NCI-H2171 treated with DMSO at 0.1 percent for 48 hours (cell line): ENCODE measurements at regions not wholly inside any gene's neighbourhood (a gene's known extent, or its start where the extent isn't known, plus 50 kb on each side); places are given as distances from the start of the nearest gene placed in this dataset.

Experiments used
- DNase-seq: peaks from one replicate; lab custom pipeline; 2025; lab: John Stamatoyannopoulos, UW

DNA sequence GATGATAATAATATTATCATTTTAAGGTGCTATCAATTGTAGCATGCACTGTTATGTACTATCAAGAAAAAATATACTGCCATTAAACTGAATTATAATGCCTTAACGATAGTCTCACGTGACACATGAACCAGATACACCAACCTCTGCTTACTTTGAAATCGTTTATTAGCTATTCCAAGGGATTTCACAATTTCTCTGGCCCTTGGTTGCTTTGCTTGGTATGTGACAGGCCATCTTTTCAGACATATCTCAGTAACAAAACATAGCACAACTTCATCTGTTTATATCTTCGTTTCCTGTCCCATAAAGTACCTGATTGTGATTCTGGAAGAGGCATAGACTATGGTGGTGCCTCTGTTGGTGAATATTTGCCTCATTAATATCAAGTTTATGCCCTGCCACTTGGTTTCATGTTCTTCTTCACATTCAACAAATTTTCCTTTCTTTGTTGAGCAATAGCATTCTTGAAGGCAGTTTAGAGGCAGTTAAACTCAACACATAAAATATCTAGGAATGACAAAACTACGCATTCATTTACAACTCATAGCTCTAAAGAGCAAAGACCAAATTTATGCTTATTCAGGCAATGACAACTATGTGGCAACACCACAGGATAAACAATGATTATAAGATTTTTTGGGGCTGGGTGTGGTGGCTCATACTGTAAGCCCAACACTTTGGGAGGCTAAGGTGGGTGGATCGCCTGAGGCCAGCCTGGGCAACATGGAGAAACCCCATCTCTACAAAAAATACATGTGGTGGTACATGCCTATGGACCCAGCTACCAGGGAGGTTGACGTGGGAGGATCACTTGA lies 84.3 kb downstream of the MCFD2 start:
- DNase-seq: no peak

DNA sequence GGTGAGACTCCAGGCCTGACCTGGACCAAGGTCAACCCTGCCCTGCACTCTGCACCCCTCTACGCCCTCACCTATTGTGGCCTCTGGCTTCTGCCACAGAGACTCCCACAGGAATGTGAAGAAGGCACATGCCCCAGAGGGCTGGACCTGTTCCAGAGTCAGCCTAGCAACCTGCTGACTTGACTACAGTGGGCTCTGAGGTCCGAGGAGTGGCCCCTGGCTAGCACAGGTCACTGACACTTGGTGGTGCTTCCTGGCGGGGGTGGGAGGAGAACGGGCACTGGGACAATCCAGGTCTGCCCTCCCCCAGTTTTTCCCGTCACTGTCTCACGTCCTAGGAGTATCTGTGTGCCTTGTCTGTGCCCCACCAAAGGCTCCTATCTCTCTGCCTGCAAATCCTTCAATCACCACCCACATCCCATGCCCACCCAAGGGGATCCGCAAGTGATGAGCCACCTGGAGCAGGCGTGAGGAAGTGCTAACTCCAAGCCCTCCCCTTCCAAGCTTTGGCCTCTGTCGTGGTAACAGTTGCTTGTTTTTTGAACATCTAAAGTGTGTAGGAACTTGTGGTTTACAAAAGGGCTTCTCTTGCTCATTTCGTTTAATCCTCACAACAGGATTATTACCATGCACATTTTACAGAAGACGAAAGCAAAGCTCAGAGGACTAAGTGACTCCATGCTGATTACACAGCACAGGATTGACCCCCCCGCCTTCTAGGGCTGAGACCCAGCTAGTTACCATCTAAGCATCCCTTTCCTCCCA lies 86.2 kb downstream of the MCFD2 start:
- DNase-seq: no peak

DNA sequence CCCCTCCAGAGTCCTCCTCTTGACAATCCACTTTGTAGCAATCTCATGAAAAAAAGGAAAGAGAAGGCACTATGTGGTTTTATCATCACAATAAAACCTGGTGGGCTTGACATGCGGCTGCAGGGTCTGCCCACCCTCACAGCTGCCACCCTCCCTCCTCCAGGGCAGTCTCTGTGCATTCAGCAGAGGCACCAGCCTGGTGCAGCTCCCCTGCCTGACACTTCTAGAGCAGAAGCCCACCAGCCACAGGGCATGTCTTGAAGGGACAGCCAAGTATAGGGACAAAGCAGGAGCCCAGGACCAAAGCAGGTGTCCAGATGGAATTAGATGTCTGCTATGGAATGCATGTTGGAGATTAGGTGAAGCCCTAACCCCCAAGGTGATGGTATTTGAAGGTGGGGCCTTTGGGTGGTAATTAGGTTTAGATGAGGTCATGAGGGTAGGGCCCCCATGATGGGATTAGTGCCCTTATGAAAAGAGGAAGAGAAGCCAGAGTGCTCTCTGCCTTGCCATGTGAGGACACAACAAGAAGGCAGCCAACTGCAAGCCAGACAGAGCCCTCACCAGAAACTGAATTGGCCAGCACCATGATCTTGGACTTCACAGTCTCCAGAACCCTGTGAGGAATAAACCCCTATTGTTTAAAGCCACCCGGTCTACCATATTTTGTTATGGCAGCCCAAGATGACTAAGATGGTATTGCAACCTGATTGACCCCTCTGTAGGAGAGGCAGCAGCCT lies 86.9 kb downstream of the MCFD2 start:
- no peak for DNase-seq

DNA sequence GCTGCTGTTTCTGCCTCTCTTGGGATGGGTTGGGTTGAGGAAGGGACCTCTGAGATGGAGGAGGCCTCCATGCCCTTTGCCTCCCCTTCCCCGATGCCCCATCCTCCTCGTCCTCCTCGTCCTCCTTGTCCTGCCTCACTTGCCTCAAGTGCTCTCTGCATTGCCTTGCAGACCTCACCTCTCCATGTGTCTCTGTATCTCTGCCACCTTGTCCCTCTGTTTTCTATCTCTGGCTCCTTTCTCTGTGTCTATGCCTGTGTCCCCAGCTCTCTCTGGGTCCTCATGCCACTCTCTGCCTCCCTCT lies 87.5 kb downstream of the MCFD2 start:
- no peak for DNase-seq

DNA sequence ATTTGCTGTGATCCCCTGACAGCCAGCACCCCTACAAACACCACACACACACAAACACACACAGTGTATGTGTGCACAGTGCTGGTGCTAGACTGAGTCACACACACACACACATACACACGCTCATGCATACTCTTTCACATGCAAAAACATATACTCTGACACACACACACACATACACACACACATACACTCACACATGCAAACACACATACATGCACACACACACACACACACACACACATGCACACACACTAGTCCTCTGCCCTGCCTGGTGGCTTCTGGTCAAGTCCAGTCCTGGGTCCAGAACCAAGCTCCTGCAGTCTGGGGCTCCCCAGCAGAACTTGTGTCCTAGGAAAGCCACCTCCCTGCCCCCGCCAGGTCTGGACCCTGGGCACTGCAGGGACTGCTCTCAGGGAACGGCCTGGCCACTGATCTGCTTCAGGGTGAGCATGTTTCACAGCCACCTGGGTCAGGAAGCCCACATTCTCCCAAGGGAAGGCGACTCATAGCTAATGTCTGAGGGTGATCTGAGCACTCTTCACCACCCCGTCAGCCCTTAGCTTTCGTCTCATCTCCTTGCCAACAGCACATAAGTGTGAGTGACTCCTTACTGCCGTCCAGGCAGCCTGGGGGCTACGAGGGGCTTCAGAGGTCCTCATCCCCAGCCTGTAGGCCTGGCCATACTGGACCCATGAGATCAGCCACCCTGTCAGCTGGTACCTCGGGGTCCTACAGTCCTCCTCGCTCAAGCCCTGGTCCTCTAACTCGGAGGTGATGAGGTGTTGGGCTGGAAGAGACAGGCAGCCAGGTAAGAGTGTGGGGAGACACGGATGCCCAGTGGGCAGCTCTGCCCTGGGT lies 88.1 kb downstream of the MCFD2 start:
- no peak for DNase-seq

DNA sequence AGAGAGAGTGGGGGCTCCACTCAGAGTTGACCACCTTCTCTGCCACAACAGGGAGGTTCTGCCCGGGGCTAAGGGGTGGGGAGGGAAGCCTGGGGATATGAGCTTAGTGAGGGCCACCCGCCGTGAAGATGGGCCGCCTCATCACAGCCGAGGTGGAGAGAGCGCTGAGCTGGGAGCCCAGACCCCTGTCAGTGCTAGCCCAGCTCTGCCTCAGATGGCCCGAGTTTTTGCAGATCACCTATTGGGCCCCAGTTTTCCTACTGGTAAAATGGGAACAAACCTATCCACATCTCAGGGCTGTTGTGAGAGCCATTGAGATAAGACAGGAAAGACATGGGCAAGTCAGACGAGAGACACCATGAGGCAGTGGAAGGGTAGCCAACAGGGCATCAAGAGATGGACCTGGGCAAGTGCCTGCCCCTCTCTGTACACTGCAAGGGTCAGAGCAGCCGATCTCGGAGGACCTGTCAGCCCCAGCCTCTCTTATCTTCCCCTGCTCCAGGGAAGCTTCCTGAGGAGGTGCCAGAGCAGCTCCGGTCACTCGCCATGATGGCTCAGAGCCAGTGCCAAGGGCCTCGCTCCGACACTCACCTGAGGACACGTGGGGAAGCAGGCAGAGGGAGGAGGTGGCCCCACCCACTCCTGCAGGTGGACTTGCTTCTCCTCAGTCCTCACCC lies 88.9 kb downstream of the MCFD2 start:
- no peak for DNase-seq

DNA sequence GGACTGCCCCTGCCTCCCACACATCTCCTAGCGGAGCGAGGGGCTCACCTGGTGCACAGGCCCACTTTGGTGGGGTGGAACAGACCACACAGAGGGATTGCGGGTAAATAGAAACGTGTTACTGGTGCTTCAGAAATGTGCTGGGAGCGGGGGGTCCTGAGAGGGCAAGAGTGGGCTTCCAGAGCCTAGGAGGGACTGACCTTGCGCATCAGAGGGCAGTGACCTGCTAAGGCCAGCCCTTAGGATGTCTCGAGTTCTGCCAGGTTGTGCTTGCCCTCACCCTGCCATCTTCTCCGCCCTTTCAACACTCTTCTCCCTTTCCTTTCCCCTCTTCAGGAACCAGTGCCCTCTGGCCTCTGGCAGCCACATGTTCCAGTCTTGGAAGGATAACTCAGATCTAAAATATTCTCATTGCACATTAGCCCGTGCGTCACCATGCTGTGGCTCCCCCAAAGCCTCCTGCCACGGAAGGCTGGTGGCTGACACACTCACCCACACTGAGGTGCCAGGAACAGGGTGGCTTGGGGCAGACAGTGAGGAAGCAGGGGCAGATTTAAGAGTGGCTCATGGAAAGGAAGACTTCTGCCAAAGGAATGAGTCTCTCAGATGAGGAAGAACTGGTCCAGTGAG lies 89.6 kb downstream of the MCFD2 start:
- DNase-seq: no peak

DNA sequence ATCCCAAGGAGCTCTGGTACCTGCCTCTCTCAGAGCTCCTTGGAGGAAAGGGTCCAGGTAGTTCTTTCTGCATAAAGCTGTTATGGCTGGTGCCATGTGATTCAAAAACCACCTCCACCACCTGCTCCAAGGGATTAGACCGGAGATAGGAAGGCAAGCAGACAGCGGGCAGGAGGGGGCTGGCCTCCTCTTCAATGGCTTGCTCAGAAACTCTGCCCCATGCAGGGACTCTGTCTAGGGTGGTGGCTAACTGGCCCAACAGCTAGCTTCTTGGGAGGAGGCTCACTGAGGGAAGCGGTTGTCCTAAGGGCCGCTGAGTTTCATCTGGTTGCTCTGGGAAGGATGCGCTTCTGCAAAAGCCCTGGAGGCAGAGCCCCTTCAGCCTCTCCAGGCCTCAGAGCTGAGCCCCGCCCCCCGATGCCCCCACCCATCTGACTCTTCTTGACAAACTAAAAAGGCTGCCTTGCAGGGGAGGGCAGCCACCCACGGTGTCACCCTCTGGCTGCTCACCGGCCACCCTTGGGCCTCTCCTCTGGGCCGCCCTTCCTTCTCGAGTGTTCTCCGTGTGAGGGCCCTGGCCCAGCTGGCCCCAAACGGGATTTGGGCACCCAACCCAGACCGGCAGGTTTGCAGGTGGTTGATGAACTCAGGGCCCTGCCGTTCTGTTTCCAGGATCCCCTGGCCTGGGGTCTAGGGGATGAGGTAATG lies 90.2 kb downstream of the MCFD2 start:
- DNase-seq: no peak

DNA sequence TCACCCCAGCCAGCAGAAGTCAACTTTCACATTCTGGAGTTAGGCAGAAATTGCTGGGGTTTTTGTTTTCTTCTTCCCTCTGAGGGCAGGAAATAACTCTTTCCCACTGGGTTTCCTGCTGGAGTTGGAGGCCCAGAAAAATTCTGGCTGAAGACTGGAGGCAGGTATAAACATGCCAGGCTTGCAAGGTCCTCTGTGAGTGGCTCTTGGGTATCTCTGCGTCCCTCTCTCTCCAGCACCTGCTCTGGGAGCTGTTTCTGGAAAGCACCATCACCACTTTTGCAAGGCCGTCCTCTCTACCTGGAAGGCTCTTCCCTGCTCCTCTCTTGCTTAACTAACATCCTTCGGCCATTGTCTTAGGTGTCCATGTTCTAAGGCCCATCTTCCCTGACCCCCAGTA lies 91.0 kb downstream of the MCFD2 start:
- DNase-seq: no peak

DNA sequence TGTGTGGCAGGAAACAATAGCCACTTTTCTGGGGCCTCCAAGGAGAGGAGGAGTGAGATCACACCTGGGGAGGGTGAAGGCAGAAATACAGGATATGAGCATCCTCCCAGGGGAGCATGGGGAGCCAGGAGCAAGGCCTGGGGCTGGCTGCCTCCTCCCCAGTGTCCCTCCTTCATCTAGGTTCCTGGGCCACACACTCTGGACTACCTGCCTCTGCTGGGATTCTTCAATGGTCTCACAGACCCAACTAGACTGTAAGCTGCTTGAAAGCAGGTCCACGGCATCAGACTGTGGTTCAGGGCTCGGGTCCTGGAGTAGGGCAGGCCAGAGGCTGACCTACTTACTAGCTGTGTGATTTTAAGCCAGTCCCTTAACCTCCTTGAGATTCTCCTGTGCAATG lies 94.0 kb downstream of the MCFD2 start:
- no peak for DNase-seq

DNA sequence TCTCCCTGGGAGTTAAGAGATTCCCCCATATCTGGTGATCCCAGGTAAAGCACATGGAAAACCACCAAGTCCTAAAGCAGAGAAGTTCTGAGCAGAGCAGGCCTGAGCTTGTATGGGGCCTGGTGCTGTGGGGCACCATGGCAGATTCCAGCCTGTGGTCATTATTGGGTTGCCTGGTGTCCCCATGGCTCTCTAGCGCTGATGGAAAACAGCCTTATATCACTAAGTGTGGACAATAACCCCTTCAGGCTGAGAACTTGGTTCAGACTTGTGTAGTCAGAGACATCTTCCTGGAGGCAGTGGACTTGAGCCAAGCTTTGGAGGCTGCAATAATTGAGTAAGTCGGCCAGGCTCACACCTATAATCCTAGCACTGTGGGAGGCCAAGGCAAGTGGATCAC lies 96.8 kb downstream of the MCFD2 start:
- DNase-seq: no peak

DNA sequence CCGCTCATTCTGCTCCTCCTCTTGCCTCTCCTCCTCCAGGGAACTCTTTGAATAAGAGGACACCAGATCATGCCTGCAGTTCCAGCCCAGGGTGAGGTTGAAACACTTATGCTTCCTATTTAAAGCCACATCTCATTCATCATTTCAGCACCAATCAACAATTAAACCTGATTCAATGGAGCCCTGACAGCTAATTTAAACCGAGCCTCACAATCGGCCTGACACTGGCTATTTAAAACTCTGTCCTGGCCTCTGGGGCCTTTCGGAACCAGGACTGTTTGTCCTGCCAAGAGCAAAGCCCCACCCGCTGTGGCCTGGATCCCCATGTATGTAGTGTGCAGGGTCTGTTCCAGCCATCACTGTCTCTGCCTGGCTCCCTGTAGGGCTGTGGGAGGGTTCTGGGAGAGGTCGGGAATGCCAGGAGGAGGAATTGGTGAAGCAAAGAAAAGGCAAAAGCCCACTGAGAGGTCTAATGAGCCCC lies 97.4 kb downstream of the MCFD2 start:
- DNase-seq: no peak

DNA sequence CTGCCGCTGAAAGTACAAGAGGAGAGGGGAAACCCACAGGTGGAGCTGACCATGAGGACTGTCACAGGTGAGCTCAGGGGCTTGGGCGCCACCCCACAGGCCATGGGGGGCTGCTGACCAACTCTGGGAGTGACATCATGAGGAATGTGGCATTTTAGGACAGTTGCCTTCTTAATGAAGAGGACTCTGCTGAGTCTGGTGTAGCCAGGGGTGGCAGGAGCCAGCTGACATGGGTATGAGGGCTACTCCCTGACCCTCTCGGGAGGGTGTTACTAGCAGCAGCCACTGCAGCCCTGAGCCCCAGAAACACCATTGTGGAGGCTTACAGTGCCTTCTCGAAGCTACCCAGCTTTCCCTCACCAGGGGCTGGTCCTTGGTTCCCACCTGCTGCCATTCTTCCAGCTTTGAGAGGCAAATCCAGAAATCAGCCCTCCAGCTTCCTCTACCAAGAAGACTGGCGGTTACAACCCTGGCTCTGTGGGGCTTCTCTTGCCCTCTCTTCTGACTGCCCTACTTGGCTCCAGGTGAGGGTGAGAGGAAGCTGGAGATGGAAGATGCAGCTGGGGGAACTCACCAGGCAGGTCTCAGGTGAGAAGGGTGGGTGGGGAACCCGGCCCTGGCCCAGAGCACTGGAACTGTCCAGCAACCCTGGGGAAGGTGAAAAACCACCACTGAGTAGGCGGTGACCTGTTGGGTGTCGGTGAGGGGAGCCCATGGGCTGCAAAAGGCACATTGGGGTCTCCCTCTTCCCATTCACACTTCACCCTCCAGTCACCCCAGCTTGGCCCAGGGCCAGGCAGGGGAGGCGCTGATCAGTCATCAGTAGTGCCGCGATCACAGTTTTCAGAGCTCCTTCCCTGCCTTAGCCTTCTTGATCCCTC lies 98.5 kb downstream of the MCFD2 start:
- DNase-seq: no peak

DNA sequence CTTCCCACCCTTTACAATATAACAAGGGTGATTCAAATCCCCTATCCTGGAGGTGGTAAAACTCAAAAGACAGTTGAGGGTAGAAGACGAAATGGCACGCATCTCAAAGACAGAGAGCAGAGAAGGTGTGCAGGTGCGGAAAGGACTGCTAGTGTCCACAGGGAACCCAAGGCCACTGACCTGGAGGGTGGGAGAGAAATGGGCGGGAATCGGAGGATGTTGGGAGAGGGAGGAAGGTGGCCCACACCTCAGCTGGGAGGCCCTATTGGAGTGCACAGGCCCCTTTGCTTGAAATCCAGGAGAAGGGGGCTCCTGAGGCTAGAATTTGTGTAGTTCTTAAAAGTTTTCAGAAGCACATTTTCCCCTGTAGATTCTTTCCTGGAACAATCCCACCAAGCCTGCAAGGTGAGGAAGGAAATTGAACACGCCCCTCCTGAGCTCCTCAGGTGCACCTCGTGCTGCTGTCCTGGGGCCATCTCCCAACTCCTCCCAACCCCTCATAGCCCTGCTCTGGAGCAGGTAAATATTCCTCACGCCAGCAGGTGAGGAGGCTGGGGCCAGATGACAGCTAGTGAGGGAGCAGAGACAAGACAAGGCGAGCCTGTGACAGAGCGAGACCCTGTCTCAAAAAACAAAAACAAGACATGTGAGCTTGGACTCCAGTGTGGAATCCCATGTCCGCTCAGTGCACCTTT lies 99.3 kb downstream of the MCFD2 start:
- DNase-seq: no peak

DNA sequence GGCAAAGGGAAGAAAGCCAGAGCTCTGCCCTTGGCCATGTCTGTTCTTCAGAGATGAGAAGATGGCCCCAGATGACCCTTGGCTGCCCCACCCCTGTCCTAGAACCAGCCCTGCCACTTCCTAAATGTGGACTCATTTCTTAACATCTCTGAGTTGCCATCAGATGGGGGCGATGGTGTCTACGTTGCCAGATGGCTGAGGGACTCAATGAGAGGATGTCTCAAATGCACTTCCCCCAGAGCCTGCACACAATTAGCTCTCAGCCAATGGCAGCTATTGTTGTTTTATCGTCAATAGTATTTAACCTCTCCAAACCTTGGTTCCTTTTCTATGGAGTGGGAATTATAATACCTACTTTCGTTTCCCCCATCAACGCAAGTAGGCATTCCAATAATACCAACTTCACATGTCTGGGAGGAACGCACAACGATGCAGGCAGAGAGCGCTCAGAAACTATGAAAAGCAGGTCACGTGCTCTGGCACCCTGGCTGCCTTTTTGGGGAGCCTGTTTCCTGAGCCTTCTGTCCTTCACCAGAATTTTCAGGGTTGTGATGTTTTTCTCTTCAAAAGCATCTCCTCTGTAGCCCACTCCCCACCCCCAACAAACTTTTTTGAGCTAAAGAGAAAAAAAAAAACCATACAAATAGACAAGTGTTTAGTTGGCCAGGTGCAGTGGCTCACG lies 100.3 kb downstream of the MCFD2 start:
- no peak for DNase-seq

DNA sequence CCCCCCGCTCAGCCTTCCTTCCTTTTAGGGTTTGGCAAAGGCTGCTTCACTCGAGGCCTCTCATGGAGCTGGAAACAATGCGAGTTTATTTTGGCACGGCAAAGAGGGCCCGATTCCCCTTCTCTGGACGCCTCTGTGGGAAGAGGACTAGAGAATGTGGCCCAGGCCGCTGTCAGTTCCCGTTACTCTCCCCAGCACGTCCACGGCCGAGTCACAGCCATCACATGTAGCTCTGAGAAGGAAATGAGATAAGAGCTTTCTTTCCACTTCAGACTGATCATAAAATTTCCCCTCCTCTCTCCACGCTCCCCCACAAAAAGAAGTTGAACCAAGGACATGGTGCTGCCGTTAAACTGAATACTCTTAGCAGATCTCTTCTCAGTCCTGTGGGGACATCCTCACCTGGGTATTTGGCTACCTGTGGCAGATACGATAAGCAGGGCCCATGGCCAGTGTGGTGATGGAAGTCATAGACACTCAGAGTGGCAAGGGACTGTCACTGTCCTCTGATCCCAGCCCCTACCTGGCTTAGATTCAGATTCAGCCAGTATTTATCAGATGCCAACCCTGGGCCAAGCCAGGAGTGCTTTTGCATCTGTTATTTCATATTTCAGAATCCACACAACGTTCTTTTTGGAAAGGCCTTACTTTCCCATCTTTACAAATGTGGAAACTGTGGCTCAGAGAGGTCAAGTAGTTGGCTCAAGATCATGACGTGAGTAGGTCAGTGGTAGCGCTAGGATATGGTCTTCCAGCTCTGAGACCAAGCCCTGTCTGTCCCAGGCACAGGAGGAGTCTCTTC lies 101.2 kb downstream of the MCFD2 start:
- no peak for DNase-seq

DNA sequence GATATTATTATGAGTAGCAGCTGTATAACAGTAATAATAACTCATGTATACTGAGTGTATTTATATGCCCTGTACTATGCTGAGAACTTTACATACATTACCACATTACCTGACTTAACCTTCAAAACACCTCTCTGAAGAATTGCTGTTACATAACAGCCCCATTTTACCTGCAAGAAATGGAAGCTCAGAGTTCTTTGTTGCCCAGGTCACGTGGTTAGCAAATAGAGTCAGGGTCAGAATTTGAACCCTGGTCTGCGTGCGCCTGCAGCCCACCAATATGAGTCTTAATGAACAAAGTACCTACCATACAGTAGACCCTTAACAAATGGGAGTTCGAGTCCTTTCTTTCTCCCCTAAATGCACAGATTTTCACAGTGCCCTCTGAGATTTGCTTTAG lies 101.9 kb downstream of the MCFD2 start:
- DNase-seq: no peak
